Fibroblast of lung (primary cell): ENCODE measurements at regions not wholly inside any gene's neighbourhood (a gene's known extent, or its start where the extent isn't known, plus 50 kb on each side); places are given as distances from the start of the nearest gene placed in this dataset.

Experiments used
- DNase-seq, 2 donors: peaks; one replicate each; pipeline versions ENCODE4 v3.0.0 to v3.0.0-alpha.2; 2010; ENCODE audit warnings: low read depth in 2 of 2
- H2AFZ ChIP-seq: 2 replicates; pipeline ENCODE4 v1.5.1; 2012; ENCODE audit warnings: low read length, control low read depth, inconsistent platforms
- H3K27ac ChIP-seq: 2 replicates; pipeline ENCODE4 v1.5.1; 2011; ENCODE audit warnings: low read length, control low read depth; ENCODE audit not compliant: insufficient read depth
- H3K27me3 ChIP-seq: 2 replicates; pipeline ENCODE4 v1.5.1; 2011; ENCODE audit warnings: mild to moderate bottlenecking, low read length; ENCODE audit not compliant: control insufficient read depth, insufficient read depth
- H3K36me3 ChIP-seq: 2 replicates; pipeline ENCODE4 v1.5.1; 2011; ENCODE audit warnings: low read length; ENCODE audit not compliant: control insufficient read depth, insufficient read depth
- H3K4me1 ChIP-seq: 2 replicates; pipeline ENCODE4 v1.5.1; 2011; ENCODE audit warnings: low read length; ENCODE audit not compliant: control insufficient read depth, insufficient read depth; ENCODE audit errors: extremely low read depth
- H3K4me2 ChIP-seq: 2 replicates; pipeline ENCODE4 v1.5.1; 2011; ENCODE audit warnings: low read length, control low read depth; ENCODE audit not compliant: insufficient read depth; ENCODE audit errors: extremely low read depth
- H3K4me3 ChIP-seq, 4 experiments: fragments of 200-600 bp in 1 of 4; sonication (generic) in 1 of 4; replicated peaks in 1 of 4; 2 replicates each; pipeline ENCODE4 v1.5.1; 2011 to 2016; ENCODE audit warnings: low read length in 4 of 4, low read depth in 3 of 4, mild to moderate bottlenecking in 3 of 4, control low read depth in 2 of 4, inconsistent platforms in 1 of 4, mixed read lengths in 1 of 4; ENCODE audit not compliant: insufficient read depth in 1 of 4; ENCODE audit errors: control extremely low read depth in 1 of 4
- H3K79me2 ChIP-seq: 2 replicates; pipeline ENCODE4 v1.5.1; 2012; ENCODE audit warnings: mild to moderate bottlenecking, low read length, inconsistent platforms; ENCODE audit not compliant: control insufficient read depth, insufficient read depth
- H3K9ac ChIP-seq: 2 replicates; pipeline ENCODE4 v1.5.1; 2011; ENCODE audit warnings: mild to moderate bottlenecking, low read length, control low read depth; ENCODE audit not compliant: insufficient read depth
- H3K9me3 ChIP-seq: 2 replicates; pipeline ENCODE4 v1.5.1; 2012; ENCODE audit warnings: low read depth, low read length; ENCODE audit not compliant: control insufficient read depth, insufficient read depth
- H4K20me1 ChIP-seq: 2 replicates; pipeline ENCODE4 v1.5.1; 2011; ENCODE audit warnings: low read length; ENCODE audit not compliant: control insufficient read depth, insufficient read depth; ENCODE audit errors: extremely low read depth
- CTCF ChIP-seq, 2 donors: IDR thresholded peaks in 1 of 2; conservative IDR thresholded peaks in 1 of 2; 1 replicate in 1 of 2; 2 replicates in 1 of 2; pipeline ENCODE4 v1.5.1; 2011 to 2012; ENCODE audit warnings: low read length in 2 of 2, control low read depth in 1 of 2, inconsistent platforms in 1 of 2, low read depth in 1 of 2, mild to moderate bottlenecking in 1 of 2
- EZH2 ChIP-seq: IDR thresholded peaks from 2 replicates; pipeline ENCODE4 v1.5.1; 2012; ENCODE audit warnings: low read length, control low read depth, mild to moderate bottlenecking; ENCODE audit errors: missing control alignments

DNA sequence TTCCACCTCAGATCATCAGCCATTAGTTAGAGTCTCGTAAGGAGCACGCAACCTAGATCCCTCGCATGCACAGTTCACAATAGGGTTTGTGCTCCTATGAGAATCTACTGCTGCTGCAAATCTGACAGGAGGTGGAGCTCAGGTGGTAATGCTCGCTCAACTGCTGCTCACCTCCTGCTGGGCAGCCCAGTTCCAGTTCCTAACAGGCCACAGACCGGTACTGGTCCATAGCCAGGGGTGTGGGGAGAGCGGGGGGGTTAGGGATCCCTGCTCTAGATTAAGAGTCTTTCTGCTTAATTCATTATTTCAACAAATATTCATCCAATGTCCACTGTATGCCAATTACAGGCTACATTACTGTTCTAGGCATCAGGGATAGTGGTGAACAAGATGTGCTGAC is 170.4 kb upstream of the KBTBD8 start:
- H4K20me1 ChIP-seq, result no peaks in the 10 kb centered on the region
- H3K4me3 ChIP-seq, result no peak overlapping the region
- peaks cover 2% of the 10 kb centered on the region for H3K27me3 ChIP-seq
- H3K36me3 ChIP-seq, result no peaks in the 10 kb centered on the region
- no peaks in the 10 kb centered on the region for H3K79me2 ChIP-seq
- no peaks in the 10 kb centered on the region for H3K9me3 ChIP-seq
- no peak for TF ChIP-seq EZH2
- no peak for TF ChIP-seq CTCF (conservative IDR thresholded peaks at IDR 0.05 in 1 of 2, IDR thresholded peaks at IDR 0.05 in 1 of 2; ENCODE audit: low read depth in 1 of 2, low read length in 2 of 2)
- H3K9ac ChIP-seq, result no peak overlapping the region
- H2AFZ ChIP-seq, result no peak overlapping the region
- no peak overlapping the region for H3K4me2 ChIP-seq
- no peak overlapping the region for H3K27ac ChIP-seq
- H3K4me1 ChIP-seq, result no peaks in the 10 kb centered on the region
- no peak for DNase-seq

DNA sequence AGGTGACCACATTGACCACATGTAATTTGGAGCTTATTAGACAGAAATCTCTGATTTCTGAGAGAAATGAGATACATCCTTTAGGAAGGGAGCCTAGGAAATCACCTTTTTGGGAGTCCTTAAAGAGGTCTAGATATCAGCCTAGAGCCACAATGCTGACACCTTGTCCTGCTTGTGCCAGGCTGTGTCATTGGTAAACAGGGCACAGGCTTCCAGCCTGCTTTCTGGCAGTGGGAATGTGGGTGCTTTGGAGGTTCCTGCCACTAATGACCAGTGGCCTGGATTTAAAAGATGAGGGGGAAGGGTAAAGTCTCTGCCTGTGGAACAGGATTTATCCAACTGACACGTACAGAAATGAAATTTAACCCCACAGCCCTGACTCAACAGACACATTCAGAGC is 169.8 kb upstream of the KBTBD8 start:
- no peak overlapping the region for H2AFZ ChIP-seq
- H4K20me1 ChIP-seq, result no peaks in the 10 kb centered on the region
- H3K36me3 ChIP-seq, result no peaks in the 10 kb centered on the region
- H3K27me3 ChIP-seq, result peaks cover 2% of the 10 kb centered on the region
- H3K79me2 ChIP-seq, result no peaks in the 10 kb centered on the region
- no peak for TF ChIP-seq EZH2
- no peak for TF ChIP-seq CTCF (conservative IDR thresholded peaks at IDR 0.05 in 1 of 2, IDR thresholded peaks at IDR 0.05 in 1 of 2; ENCODE audit: low read depth in 1 of 2, low read length in 2 of 2)
- H3K9me3 ChIP-seq, result no peaks in the 10 kb centered on the region
- H3K4me1 ChIP-seq, result no peaks in the 10 kb centered on the region
- no peak overlapping the region for H3K9ac ChIP-seq
- H3K4me2 ChIP-seq, result no peak overlapping the region
- no peak overlapping the region for H3K4me3 ChIP-seq
- H3K27ac ChIP-seq, result no peak overlapping the region
- no peak for DNase-seq

- no peak overlapping the region for H3K4me3 ChIP-seq
- H3K27me3 ChIP-seq, result peaks cover 2% of the 10 kb centered on the region
Measured at GRCh38 chr3:66830301-66830700, 167.8 kb upstream of the KBTBD8 start.

More at GRCh38 chr3:66830301-66830700, 167.8 kb upstream of the KBTBD8 start:
- Histone ChIP-seq H4K20me1 (no peaks in the 10 kb centered on the region), H3K9me3 (no peaks in the 10 kb centered on the region), H2AFZ (no peak overlapping the region), H3K27ac (no peak overlapping the region), H3K79me2 (no peaks in the 10 kb centered on the region), H3K4me2 (no peak overlapping the region), H3K4me1 (no peaks in the 10 kb centered on the region), H3K9ac (no peak overlapping the region), H3K36me3 (no peaks in the 10 kb centered on the region)
- TF ChIP-seq CTCF (conservative IDR thresholded peaks at IDR 0.05 in 1 of 2, IDR thresholded peaks at IDR 0.05 in 1 of 2; ENCODE audit: low read depth in 1 of 2, low read length in 2 of 2), result no peak
- TF ChIP-seq EZH2, result no peak
- no peak for DNase-seq
